Fibroblast of villous mesenchyme (primary cell): ENCODE measurements at regions not wholly inside any gene's neighbourhood (a gene's known extent, or its start where the extent isn't known, plus 50 kb on each side); places are given as distances from the start of the nearest gene placed in this dataset.
A peak's percentile ranks its signal among the peaks of the same experiment; 100 is the strongest.

ENCODE experiments used
- DNase-seq: peaks from one replicate; pipeline ENCODE4 v3.0.0-alpha.2; 2010; ENCODE audit warnings: low read depth
- H3K4me3 ChIP-seq: 2 replicates; pipeline ENCODE4 v1.5.1; 2011; ENCODE audit warnings: low read depth, mild to moderate bottlenecking, low read length
- CTCF ChIP-seq: IDR thresholded peaks from 2 replicates; pipeline ENCODE4 v1.5.1; 2012; ENCODE audit warnings: low read depth, mild to moderate bottlenecking, low read length; ENCODE audit not compliant: insufficient read depth
- small RNA-seq: library from RNA; depleted of rRNA; stranded (forward); fragments of <200 nt; gene quantifications from one replicate; pipeline ENCODE3, GENCODE V24; 2012

GRCh38 chr6:43843097-43843645 lies 73.2 kb downstream of the VEGFA start:
- no peak overlapping the region for H3K4me3 ChIP-seq
- TF ChIP-seq CTCF: no peak
- no peak for DNase-seq

GRCh38 chr6:43842231-43842794 lies 72.3 kb downstream of the VEGFA start:
- H3K4me3 ChIP-seq: no peak overlapping the region
- no peak for DNase-seq
- TF ChIP-seq CTCF: no peak

- DNase-seq: peak; percentile 89
- no peak for TF ChIP-seq CTCF
- H3K4me3 ChIP-seq: no peak overlapping the region
These were observed 70.6 kb downstream of the VEGFA start for GRCh38 chr6:43840490-43841218.

- DNase-seq: peak; percentile 88
- TF ChIP-seq CTCF: peak; percentile 64
These were observed 68.4 kb downstream of the VEGFA start for GRCh38 chr6:43838276-43839036.

GRCh38 chr6:43837507-43837906 lies 67.5 kb downstream of the VEGFA start:
- no peak overlapping the region for H3K4me3 ChIP-seq
- no peak for DNase-seq
- no peak for TF ChIP-seq CTCF

More at GRCh38 chr6:43838276-43839036, 68.4 kb downstream of the VEGFA start:
- H3K4me3 ChIP-seq: no peak overlapping the region

GRCh38 chr6:43836507-43837240 lies 66.7 kb downstream of the VEGFA start:
- no peak for DNase-seq
- no peak overlapping the region for H3K4me3 ChIP-seq
- no peak for TF ChIP-seq CTCF

Small RNAs in the stretch of these regions (small RNA-seq; reads per million reads assigned to genes)
- 0.28 reads per million for gene AL157371.1
